HepG2 (cell line): ENCODE measurements at regions not wholly inside any gene's neighbourhood (a gene's known extent, or its start where the extent isn't known, plus 50 kb on each side); places are given as distances from the start of the nearest gene placed in this dataset.

Experiments
- AKNA ChIP-seq: sonication (generic); formaldehyde crosslinking; IDR thresholded peaks from 2 replicates; pipeline ENCODE4 v1.4.0; 2020; ENCODE audit warnings: missing genetic modification reagents, borderline replicate concordance
- CBX2 ChIP-seq, 2 experiments: fragments of 200-600 bp in 1 of 2; sonication (generic); formaldehyde crosslinking in 1 of 2; IDR thresholded peaks; 2 replicates each; pipeline versions ENCODE4 v1.7.0 to v1.8.1; 2018 to 2022; ENCODE audit warnings: low read depth in 2 of 2, low read length in 1 of 2, mild to moderate bottlenecking in 1 of 2, missing genetic modification reagents in 1 of 2
- CENPT ChIP-seq: sonication (generic); formaldehyde crosslinking; IDR thresholded peaks from 2 replicates; pipeline ENCODE4 v1.8.0; 2022; ENCODE audit warnings: low read depth, mild to moderate bottlenecking, moderate library complexity, missing genetic modification reagents
- DBP ChIP-seq: sonication (generic); formaldehyde crosslinking; IDR thresholded peaks from 2 replicates; pipeline ENCODE4 v1.4.0; 2020; ENCODE audit warnings: missing genetic modification reagents; ENCODE audit errors: not compliant biosample characterization
- FOXO1 ChIP-seq: sonication (generic); formaldehyde crosslinking; IDR thresholded peaks from 2 replicates; pipeline ENCODE4 v1.4.0; 2020; ENCODE audit warnings: missing genetic modification reagents
- KLF16 ChIP-seq, 2 experiments: sonication (generic) in 1 of 2; formaldehyde crosslinking in 1 of 2; IDR thresholded peaks; 2 replicates each; pipeline versions ENCODE4 v1.6.1 to v1.8.0; 2016 to 2023; ENCODE audit warnings: missing genetic modification reagents in 2 of 2, missing compliant biosample characterization in 1 of 2
- MAF1 ChIP-seq: sonication (generic); formaldehyde crosslinking; IDR thresholded peaks from 2 replicates; pipeline ENCODE4 v1.5.0; 2020; ENCODE audit warnings: missing genetic modification reagents, borderline replicate concordance
- NR2F6 ChIP-seq, 2 experiments: IDR thresholded peaks; 2 replicates each; pipeline ENCODE4 v1.6.1; 2016; ENCODE audit warnings: antibody characterized with exemption in 1 of 2, mild to moderate bottlenecking in 1 of 2
- SMARCE1 ChIP-seq: fragments of 450-650 bp; IDR thresholded peaks from 2 replicates; pipeline ENCODE4 v1.6.1; 2017; ENCODE audit warnings: borderline replicate concordance
- TEAD2 ChIP-seq: sonication (generic); formaldehyde crosslinking; IDR thresholded peaks from 2 replicates; pipeline ENCODE4 v1.9.0; 2021; ENCODE audit warnings: missing genetic modification reagents
- TRIM22 ChIP-seq: fragments of 450-650 bp; IDR thresholded peaks from 2 replicates; pipeline ENCODE4 v1.6.1; 2017
- ZNF251 ChIP-seq: sonication (generic); formaldehyde crosslinking; IDR thresholded peaks from 2 replicates; pipeline ENCODE4 v1.9.0; 2021; ENCODE audit warnings: mild to moderate bottlenecking, missing genetic modification reagents
- ZNF318 ChIP-seq: sonication (generic); formaldehyde crosslinking; IDR thresholded peaks from 2 replicates; pipeline ENCODE4 v1.4.0; 2020; ENCODE audit warnings: mild to moderate bottlenecking, missing genetic modification reagents

GRCh38 chr1:178037510-178038253 is 56.2 kb upstream of the RASAL2 start (continued):
- TF ChIP-seq ZNF251 (CRISPR knock-in tag) (no peak), CBX2 (IDR thresholded peaks at IDR 0.05; ENCODE audit: low read depth, low read length) (no peak), CBX2 (CRISPR knock-in tag; IDR thresholded peaks at IDR 0.05; ENCODE audit: low read depth) (no peak), DBP (CRISPR knock-in tag) (no peak), KLF16 (CRISPR knock-in tag; IDR thresholded peaks at IDR 0.05) (peak in 1 of 2 experiments; percentile 72; a peak in 2 of 4 replicates), AKNA (CRISPR knock-in tag) (no peak), CENPT (CRISPR knock-in tag) (no peak), ZNF318 (CRISPR knock-in tag) (no peak), TEAD2 (CRISPR knock-in tag) (no peak), NR2F6 (IDR thresholded peaks at IDR 0.05) (no peak), NR2F6 (CRISPR knock-in tag; IDR thresholded peaks at IDR 0.05) (peak; percentile 39; the same call in 1 of the 2 replicates), MAF1 (no peak; the same call in 1 of the 2 replicates), TRIM22 (no peak), SMARCE1 (no peak), FOXO1 (peak; percentile 60; the same call in 1 of the 2 replicates)
